ENCODE measurements at regions not wholly inside any gene's neighbourhood (a gene's known extent, or its start where the extent isn't known, plus 50 kb on each side); places are given as distances from the start of the nearest gene placed in this dataset.

DNA sequence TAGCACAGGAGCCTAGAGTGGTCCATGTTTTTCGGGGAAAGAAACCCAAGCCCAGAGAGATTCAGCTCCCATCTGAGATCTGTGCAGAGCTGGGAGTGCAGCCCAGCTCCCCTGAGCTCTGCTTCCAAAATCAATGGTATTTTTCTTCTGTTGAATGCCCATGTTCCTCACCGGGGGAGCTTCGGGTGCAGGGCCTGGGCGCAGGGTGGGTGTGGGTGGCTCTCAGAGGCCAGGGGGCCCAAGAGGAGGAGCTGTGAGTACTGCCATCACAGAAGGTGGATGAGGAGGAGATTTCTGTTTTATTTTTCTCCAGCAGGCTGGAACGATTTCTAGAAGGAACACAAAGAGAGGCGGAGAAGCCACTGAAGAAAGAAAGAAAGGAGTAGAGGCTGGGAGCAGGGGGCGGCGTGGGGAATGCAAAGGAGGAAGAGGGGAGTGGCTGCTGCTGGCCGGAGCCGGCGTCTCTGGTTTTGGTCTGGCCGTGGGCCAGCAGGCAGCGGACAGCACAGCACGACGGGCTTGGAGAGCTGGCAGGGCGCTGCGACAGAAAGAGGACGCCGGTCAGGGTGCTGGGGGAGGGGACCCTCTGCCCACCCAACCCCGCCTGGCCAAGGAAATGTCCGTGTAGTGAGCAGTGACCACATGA, 76.2 kb upstream of the KSR1 start:
- DNase-seq (peak; percentile 17 to 24), ATAC-seq (no peak)
- TF ChIP-seq, protein P1, sequence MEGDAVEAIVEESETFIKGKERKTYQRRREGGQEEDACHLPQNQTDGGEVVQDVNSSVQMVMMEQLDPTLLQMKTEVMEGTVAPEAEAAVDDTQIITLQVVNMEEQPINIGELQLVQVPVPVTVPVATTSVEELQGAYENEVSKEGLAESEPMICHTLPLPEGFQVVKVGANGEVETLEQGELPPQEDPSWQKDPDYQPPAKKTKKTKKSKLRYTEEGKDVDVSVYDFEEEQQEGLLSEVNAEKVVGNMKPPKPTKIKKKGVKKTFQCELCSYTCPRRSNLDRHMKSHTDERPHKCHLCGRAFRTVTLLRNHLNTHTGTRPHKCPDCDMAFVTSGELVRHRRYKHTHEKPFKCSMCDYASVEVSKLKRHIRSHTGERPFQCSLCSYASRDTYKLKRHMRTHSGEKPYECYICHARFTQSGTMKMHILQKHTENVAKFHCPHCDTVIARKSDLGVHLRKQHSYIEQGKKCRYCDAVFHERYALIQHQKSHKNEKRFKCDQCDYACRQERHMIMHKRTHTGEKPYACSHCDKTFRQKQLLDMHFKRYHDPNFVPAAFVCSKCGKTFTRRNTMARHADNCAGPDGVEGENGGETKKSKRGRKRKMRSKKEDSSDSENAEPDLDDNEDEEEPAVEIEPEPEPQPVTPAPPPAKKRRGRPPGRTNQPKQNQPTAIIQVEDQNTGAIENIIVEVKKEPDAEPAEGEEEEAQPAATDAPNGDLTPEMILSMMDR (IDR thresholded peaks at IDR 0.05 in 4 of 5, conservative IDR thresholded peaks at IDR 0.05 in 1 of 5), result no peak
- no peak for TF ChIP-seq POLR2A (IDR thresholded peaks at IDR 0.05)
- in situ Hi-C loops (cut with MboI; ENCODE audit: low sequenced_read_pairs in 4 of 4) (no loop called here), intact Hi-C loops (cut with DNase I; ENCODE audit: low total_unique reads) (loop anchor here (5.0 kb wide), 1 partner anchor 77 kb away; the partner anchor contains the start of gene KSR1)
- Histone ChIP-seq H3K27me3 (peaks cover 0 to 8% (median 0%) of the 10 kb centered on the region in 3 donors), H3K27ac (no peak overlapping the region), H3K4me3 (peak overlapping the region; percentile 7 to 34 (median 22)), H3K9me3 (no peaks in the 10 kb centered on the region), H3K4me1 (peaks cover 10 to 13% of the 10 kb centered on the region in 2 donors), H3K36me3 (no peaks in the 10 kb centered on the region)

DNA sequence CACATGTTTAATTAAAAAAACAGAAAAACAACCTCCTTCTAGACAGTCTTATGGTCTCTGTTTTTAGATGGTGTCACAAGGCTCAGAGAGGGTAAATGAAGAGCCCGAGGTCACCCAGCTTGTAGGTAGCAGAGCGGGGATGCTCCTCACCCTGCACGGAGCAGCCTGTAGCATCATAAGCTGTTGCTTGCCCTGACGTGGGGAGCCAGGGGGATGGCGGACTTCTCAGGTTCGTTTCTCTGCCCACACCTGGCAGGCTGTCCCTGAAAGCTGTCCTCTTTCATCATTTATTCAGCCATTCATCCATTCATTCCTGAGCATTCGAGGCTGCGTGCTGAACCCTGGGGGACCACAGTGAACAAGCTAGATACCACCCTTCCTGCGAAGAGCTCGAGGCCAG, 75.7 kb upstream of the KSR1 start:
- TF ChIP-seq POLR2A (IDR thresholded peaks at IDR 0.05), result no peak
- TF ChIP-seq, protein P1 (IDR thresholded peaks at IDR 0.05 in 4 of 5, conservative IDR thresholded peaks at IDR 0.05 in 1 of 5), result no peak
- in situ Hi-C loops (cut with MboI; ENCODE audit: low sequenced_read_pairs in 4 of 4) (no loop called here), intact Hi-C loops (cut with DNase I; ENCODE audit: low total_unique reads) (loop anchor here (5.0 kb wide), 1 partner anchor 77 kb away; the partner anchor contains the start of gene KSR1)
- no peak for DNase-seq
- no peak overlapping the region for H3K27ac ChIP-seq
- no peaks in the 10 kb centered on the region for H3K36me3 ChIP-seq
- peaks cover 10 to 13% of the 10 kb centered on the region in 2 donors for H3K4me1 ChIP-seq
- peak overlapping the region; percentile 7 to 34 (median 22) for H3K4me3 ChIP-seq
- ATAC-seq, result no peak
- H3K27me3 ChIP-seq, result peaks cover 0 to 8% (median 0%) of the 10 kb centered on the region in 3 donors
- H3K9me3 ChIP-seq, result no peaks in the 10 kb centered on the region

DNA sequence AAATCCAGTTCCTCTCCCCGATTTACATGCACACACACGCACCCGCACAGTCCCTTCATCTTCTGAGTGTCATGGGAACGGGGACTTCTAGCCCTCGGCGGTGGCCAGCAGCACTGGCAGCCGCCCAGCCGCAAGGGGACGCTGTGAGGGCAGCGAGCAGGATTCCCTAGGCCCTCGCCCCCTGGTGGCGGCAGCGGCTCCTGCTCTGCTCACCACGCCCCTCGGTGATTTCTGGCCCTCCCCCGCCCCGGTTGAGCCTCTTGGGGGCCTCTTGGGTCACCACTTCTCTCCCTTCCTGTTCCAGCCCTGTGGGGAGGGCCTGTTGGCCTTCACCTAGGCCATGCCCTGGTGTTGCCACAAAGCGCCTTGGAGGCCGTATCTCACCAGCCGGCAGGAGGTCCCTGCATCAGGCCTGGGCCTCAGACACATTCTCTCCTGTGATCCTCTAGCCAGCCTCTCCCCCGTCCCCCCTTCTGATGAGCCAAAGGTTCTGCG, 75.2 kb upstream of the KSR1 start:
- no peak overlapping the region for H3K4me3 ChIP-seq
- H3K27ac ChIP-seq, result no peak overlapping the region
- ATAC-seq (peak in 1 of 2 donors; percentile 40), DNase-seq (peak; percentile 17 to 40)
- intact Hi-C loops (cut with DNase I; ENCODE audit: low total_unique reads), result loop anchor here (5.0 kb wide), 1 partner anchor 76 kb away; the partner anchor contains the start of gene KSR1
- TF ChIP-seq, protein P1 (IDR thresholded peaks at IDR 0.05 in 4 of 5, conservative IDR thresholded peaks at IDR 0.05 in 1 of 5), result peak; percentile 66 to 84 (median 76)
- no peak for TF ChIP-seq POLR2A (IDR thresholded peaks at IDR 0.05)
- H3K9me3 ChIP-seq, result no peaks in the 10 kb centered on the region
- peaks cover 10 to 13% of the 10 kb centered on the region in 2 donors for H3K4me1 ChIP-seq
- no peaks in the 10 kb centered on the region for H3K36me3 ChIP-seq
- in situ Hi-C loops (cut with MboI; ENCODE audit: low sequenced_read_pairs in 4 of 4), result no loop called here
- H3K27me3 ChIP-seq, result peaks cover 0 to 8% (median 0%) of the 10 kb centered on the region in 3 donors

DNA sequence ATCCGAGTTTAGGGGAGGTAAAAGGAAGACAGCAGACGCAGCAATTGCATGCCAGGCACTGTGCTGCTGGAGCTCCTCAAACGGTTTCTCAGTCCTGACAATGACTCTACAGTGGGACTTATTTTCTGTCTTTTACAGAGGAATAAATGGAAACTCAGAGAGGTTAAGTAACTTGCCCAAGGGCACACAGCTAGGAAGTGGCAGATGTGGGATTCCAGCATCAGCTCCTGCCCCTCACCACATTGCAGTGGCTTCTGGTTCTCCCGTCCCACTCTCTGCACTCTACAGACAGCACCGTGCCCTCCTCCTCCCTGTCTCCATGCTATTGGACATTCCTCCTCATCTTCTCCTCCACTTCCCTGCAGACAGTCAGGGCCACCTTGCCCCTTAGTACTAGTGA, 74.2 kb upstream of the KSR1 start:
- Histone ChIP-seq H3K27me3 (peaks cover 0 to 8% (median 0%) of the 10 kb centered on the region in 3 donors), H3K9me3 (no peaks in the 10 kb centered on the region), H3K36me3 (no peaks in the 10 kb centered on the region), H3K27ac (no peak overlapping the region), H3K4me1 (peaks cover 10 to 13% of the 10 kb centered on the region in 2 donors), H3K4me3 (no peak overlapping the region)
- ATAC-seq (no peak), DNase-seq (no peak)
- in situ Hi-C loops (cut with MboI; ENCODE audit: low sequenced_read_pairs in 4 of 4), result no loop called here
- TF ChIP-seq POLR2A (IDR thresholded peaks at IDR 0.05), result no peak
- TF ChIP-seq, protein P1 (IDR thresholded peaks at IDR 0.05 in 4 of 5, conservative IDR thresholded peaks at IDR 0.05 in 1 of 5), result no peak
- intact Hi-C loops (cut with DNase I; ENCODE audit: low total_unique reads), result loop anchor here (1.0 to 5.0 kb wide), 2 partner anchors 75 to 145 kb away; partner anchors contain the start of gene KSR1

Data from gastrocnemius medialis (tissue), 4 donors.